HCT116 (cell line): ENCODE measurements at regions not wholly inside any gene's neighbourhood (a gene's known extent, or its start where the extent isn't known, plus 50 kb on each side); places are given as distances from the start of the nearest gene placed in this dataset.

Experiments used
- ATAC-seq: fragments of 200-7000 bp; cut with Tn5 transposase; 2 replicates; pipeline ENCODE4 v1.9.1; 2020; ENCODE audit warnings: mild to moderate bottlenecking, moderate library complexity
- BruUV-seq: library from RNA; stranded (reverse); fragments of 400-500 nt; replicated peaks from 2 replicates; lab custom pipeline; 2021; lab: Mats Ljungman, UMichigan
- CTCF ChIA-PET: fragments of 300-600 bp; sonication (Branson Sonifier 250); formaldehyde crosslinking; loops from one replicate; lab custom pipeline; 2021; ENCODE audit warnings: antibody characterized with exemption; lab: Charles Lee
- POLR2A ChIA-PET: fragments of 300-600, 350-600 bp; sonication (Branson Sonifier 250); formaldehyde crosslinking; loops from one replicate; lab custom pipeline; 2021; ENCODE audit warnings: antibody characterized with exemption; lab: Charles Lee
- RAD21 ChIA-PET, 2 experiments: fragments of 300-600 bp; sonication (Branson Sonifier 250); formaldehyde crosslinking; loops; one replicate each; lab custom pipeline; 2023; ENCODE audit warnings: low total read pairs in 2 of 2; ENCODE audit not compliant: uncharacterized antibody in 2 of 2, unreplicated experiment in 2 of 2, low non-redundant PET in 1 of 2; lab: Charles Lee
- DNase-seq: peaks from one replicate; pipeline ENCODE4 v3.0.0-alpha.2; 2010; ENCODE audit warnings: low read depth, low spot score
- H2AFZ ChIP-seq: fragments of 200-600 bp; shearing (Covaris generic), sonication (generic); 2 replicates; pipeline ENCODE4 v1.6.1; 2017; ENCODE audit warnings: low read depth, mixed run types, mixed read lengths, antibody characterized with exemption, low read length; ENCODE audit not compliant: poor library complexity, severe bottlenecking
- H3K27ac ChIP-seq: 2 replicates; pipeline ENCODE4 v1.5.1; 2012; ENCODE audit warnings: low read depth, low read length
- H3K27me3 ChIP-seq: fragments of 200-600 bp; sonication (generic); 2 replicates; pipeline ENCODE4 v1.6.1; 2016; ENCODE audit warnings: mixed run types, low read length, mixed read lengths; ENCODE audit not compliant: insufficient read depth
- H3K36me3 ChIP-seq, 2 experiments: fragments of 200-500 bp in 1 of 2; fragments of 200-600 bp in 1 of 2; sonication (Bioruptor generic) in 1 of 2; sonication (generic) in 1 of 2; 2 replicates each; pipeline versions ENCODE4 v1.5.1 to v1.6.1; 2014 to 2016; ENCODE audit warnings: low read length in 2 of 2, inconsistent platforms in 1 of 2, mixed read lengths in 1 of 2, mixed run types in 1 of 2; ENCODE audit not compliant: insufficient read depth in 2 of 2, control insufficient read depth in 1 of 2
- H3K4me1 ChIP-seq, 2 experiments: fragments of 200-600 bp in 1 of 2; sonication (generic) in 1 of 2; 2 replicates each; pipeline versions ENCODE4 v1.5.1 to v1.6.1; 2012 to 2017; ENCODE audit warnings: low read length in 2 of 2, inconsistent platforms in 1 of 2, mild to moderate bottlenecking in 1 of 2, mixed read lengths in 1 of 2, mixed run types in 1 of 2, moderate library complexity in 1 of 2; ENCODE audit not compliant: insufficient read depth in 2 of 2, control insufficient read depth in 1 of 2
- H3K4me2 ChIP-seq: fragments of 200-600 bp; sonication (generic); 2 replicates; pipeline ENCODE4 v1.6.1; 2017; ENCODE audit warnings: mixed run types, low read length, mixed read lengths
- H3K4me3 ChIP-seq, 2 experiments: fragments of 200-600 bp in 1 of 2; sonication (generic) in 1 of 2; replicated peaks in 1 of 2; 2 replicates each; pipeline ENCODE4 v1.5.1; 2011 to 2016; ENCODE audit warnings: low read length in 2 of 2, control low read depth in 1 of 2, low read depth in 1 of 2, mild to moderate bottlenecking in 1 of 2, mixed read lengths in 1 of 2, mixed run types in 1 of 2
- H3K79me2 ChIP-seq: fragments of 200-600 bp; sonication (generic); 2 replicates; pipeline ENCODE4 v1.6.1; 2017; ENCODE audit warnings: mild to moderate bottlenecking, mixed run types, low read length, moderate library complexity, mixed read lengths; ENCODE audit not compliant: insufficient read depth
- H3K9ac ChIP-seq: fragments of 200-600 bp; sonication (generic); 2 replicates; pipeline ENCODE4 v1.6.1; 2016; ENCODE audit warnings: low read length, mixed read lengths
- H3K9me2 ChIP-seq: fragments of 200-600 bp; sonication (generic), shearing (Covaris generic); 2 replicates; pipeline ENCODE4 v1.6.1; 2017; ENCODE audit warnings: mixed run types, mild to moderate bottlenecking, moderate library complexity; ENCODE audit not compliant: insufficient read depth
- H3K9me3 ChIP-seq, 2 experiments: fragments of 200-500 bp in 1 of 2; fragments of 200-600 bp in 1 of 2; sonication (Bioruptor generic) in 1 of 2; sonication (generic) in 1 of 2; 2 replicates each; pipeline ENCODE4 v1.6.1; 2014 to 2017; ENCODE audit warnings: low read length in 2 of 2, mixed read lengths in 2 of 2, inconsistent platforms in 1 of 2, low read depth in 1 of 2, mild to moderate bottlenecking in 1 of 2, mixed run types in 1 of 2, moderate library complexity in 1 of 2; ENCODE audit not compliant: control insufficient read depth in 1 of 2, insufficient read depth in 1 of 2
- H4K20me1 ChIP-seq: fragments of 200-600 bp; sonication (generic), shearing (Covaris generic); 2 replicates; pipeline ENCODE4 v1.6.1; 2017; ENCODE audit warnings: mixed run types, mild to moderate bottlenecking, moderate library complexity; ENCODE audit not compliant: insufficient read depth
- CBX3 ChIP-seq: IDR thresholded peaks from 2 replicates; pipeline ENCODE4 v1.6.1; 2012; ENCODE audit warnings: low read depth
- CEBPB ChIP-seq: IDR thresholded peaks from 2 replicates; pipeline ENCODE4 v1.6.1; 2012; ENCODE audit warnings: low read depth
- ELF1 ChIP-seq: IDR thresholded peaks from 2 replicates; pipeline ENCODE4 v1.6.1; 2012; ENCODE audit warnings: low read depth, borderline replicate concordance
- EZH2 ChIP-seq: fragments of 200-600 bp; sonication (generic); IDR thresholded peaks from 2 replicates; pipeline ENCODE4 v1.6.1; 2017; ENCODE audit warnings: antibody characterized with exemption, mixed run types
- EZH2phosphoT487 ChIP-seq: fragments of 200-600 bp; IDR thresholded peaks from 2 replicates; pipeline ENCODE4 v1.6.1; 2018; ENCODE audit warnings: antibody characterized with exemption, borderline replicate concordance
- JUND ChIP-seq: IDR thresholded peaks from 2 replicates; pipeline ENCODE4 v1.6.1; 2012
- POLR2AphosphoS5 ChIP-seq: IDR thresholded peaks from 2 replicates; pipeline ENCODE4 v1.6.1; 2011; ENCODE audit warnings: mild to moderate bottlenecking, low read depth, low read length, moderate library complexity
- RAD21 ChIP-seq: IDR thresholded peaks from 2 replicates; pipeline ENCODE4 v1.6.1; 2012; ENCODE audit warnings: low read depth, mild to moderate bottlenecking
- SIN3A ChIP-seq: IDR thresholded peaks from 2 replicates; pipeline ENCODE4 v1.6.1; 2012; ENCODE audit warnings: low read depth
- SRF ChIP-seq: IDR thresholded peaks from 2 replicates; pipeline ENCODE4 v1.6.1; 2012; ENCODE audit warnings: low read depth
- YY1 ChIP-seq: IDR thresholded peaks from 2 replicates; pipeline ENCODE4 v1.6.1; 2011; ENCODE audit warnings: low read length, low read depth, moderate library complexity, mild to moderate bottlenecking; ENCODE audit not compliant: insufficient replicate concordance; ENCODE audit errors: extremely low read depth
- ZFX ChIP-seq: fragments of 450-650 bp; IDR thresholded peaks from 2 replicates; pipeline ENCODE4 v1.6.1; 2017
- ZNF274 ChIP-seq: fragments of 200-500 bp; sonication (Bioruptor generic); IDR thresholded peaks from 2 replicates; pipeline ENCODE4 v1.6.1; 2014; ENCODE audit warnings: mild to moderate bottlenecking, low read depth, low read length, inconsistent platforms
- intact Hi-C: fragments of 100-400 bp; cut with micrococcal nuclease; formaldehyde crosslinking; loops from 2 replicates; pipeline ENCODE4 v1.10.0; 2022
- TF ChIP-seq, protein P1 (sequence below), 3 experiments: fragments of 200-600 bp in 1 of 3; sonication (generic) in 1 of 3; IDR thresholded peaks in 2 of 3; conservative IDR thresholded peaks in 1 of 3; 2 replicates each; pipeline ENCODE4 v1.5.1; 2012 to 2017; ENCODE audit warnings: low read depth in 2 of 3, low read length in 2 of 3, antibody characterized with exemption in 1 of 3, borderline replicate concordance in 1 of 3, control low read depth in 1 of 3, mild to moderate bottlenecking in 1 of 3, mixed read lengths in 1 of 3, mixed run types in 1 of 3, moderate library complexity in 1 of 3; ENCODE audit not compliant: insufficient read depth in 1 of 3
- TF ChIP-seq, protein P2 (sequence below): IDR thresholded peaks from 2 replicates; pipeline ENCODE4 v1.6.1; 2012
- TF ChIP-seq, protein P3 (sequence below): IDR thresholded peaks from 2 replicates; pipeline ENCODE4 v1.6.1; 2012; ENCODE audit warnings: low read depth
- TF ChIP-seq, protein P4 (sequence below): IDR thresholded peaks from 2 replicates; pipeline ENCODE4 v1.6.1; 2011; ENCODE audit warnings: mild to moderate bottlenecking, low read length, moderate library complexity; ENCODE audit not compliant: insufficient replicate concordance; ENCODE audit errors: extremely low read depth

DNA sequence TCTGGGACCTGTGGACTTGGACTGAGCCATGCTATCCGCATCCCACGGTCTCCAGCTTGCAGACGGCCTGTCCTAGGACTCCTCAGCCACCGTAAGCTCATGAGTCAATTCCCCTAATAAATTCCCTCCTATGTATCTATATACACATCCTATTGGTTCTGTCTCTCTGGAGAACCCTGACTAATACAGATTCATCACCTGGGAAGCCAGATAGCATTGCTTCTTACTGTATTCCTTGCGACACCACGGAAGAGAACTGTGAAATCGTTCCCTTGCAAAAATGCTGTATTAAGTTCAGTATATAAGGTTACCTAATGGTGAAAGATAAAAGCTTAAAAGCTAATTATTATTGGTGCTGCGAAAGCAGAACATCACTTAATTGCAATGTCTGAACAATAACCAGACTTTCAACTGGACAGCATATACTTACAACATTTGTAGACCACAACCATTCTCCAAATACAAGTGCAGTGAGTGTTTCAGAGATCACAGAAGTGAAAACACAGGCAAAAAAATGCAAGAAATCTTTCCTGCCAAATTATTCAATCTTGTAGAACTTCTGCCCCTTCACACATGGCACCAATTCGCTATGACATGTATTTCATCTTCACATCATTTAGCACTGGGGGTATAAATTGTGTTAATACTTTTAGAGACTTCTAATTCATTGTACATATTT is 352.9 kb downstream of the TXNL1 start:
- Histone ChIP-seq H3K27me3 (no peaks in the 10 kb centered on the region), H3K4me2 (no peak overlapping the region), H3K9ac (no peak overlapping the region), H4K20me1 (no peaks in the 10 kb centered on the region), H3K79me2 (no peaks in the 10 kb centered on the region), H3K27ac (no peak overlapping the region), H3K36me3 (no peaks in the 10 kb centered on the region)
- RAD21 ChIA-PET = no interaction called here
- ATAC-seq = no peak
- intact Hi-C loops = no loop called here
- TF ChIP-seq JUND (no peak), ELF1 (no peak), YY1 (no peak), RAD21 (no peak), EZH2phosphoT487 (no peak), SRF (no peak), CEBPB (no peak), SIN3A (no peak), ZNF274 (no peak), EZH2 (no peak), ZFX (no peak), CBX3 (no peak), POLR2AphosphoS5 (no peak)
- TF ChIP-seq, protein P1, sequence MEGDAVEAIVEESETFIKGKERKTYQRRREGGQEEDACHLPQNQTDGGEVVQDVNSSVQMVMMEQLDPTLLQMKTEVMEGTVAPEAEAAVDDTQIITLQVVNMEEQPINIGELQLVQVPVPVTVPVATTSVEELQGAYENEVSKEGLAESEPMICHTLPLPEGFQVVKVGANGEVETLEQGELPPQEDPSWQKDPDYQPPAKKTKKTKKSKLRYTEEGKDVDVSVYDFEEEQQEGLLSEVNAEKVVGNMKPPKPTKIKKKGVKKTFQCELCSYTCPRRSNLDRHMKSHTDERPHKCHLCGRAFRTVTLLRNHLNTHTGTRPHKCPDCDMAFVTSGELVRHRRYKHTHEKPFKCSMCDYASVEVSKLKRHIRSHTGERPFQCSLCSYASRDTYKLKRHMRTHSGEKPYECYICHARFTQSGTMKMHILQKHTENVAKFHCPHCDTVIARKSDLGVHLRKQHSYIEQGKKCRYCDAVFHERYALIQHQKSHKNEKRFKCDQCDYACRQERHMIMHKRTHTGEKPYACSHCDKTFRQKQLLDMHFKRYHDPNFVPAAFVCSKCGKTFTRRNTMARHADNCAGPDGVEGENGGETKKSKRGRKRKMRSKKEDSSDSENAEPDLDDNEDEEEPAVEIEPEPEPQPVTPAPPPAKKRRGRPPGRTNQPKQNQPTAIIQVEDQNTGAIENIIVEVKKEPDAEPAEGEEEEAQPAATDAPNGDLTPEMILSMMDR (IDR thresholded peaks at IDR 0.05 in 2 of 3, conservative IDR thresholded peaks at IDR 0.05 in 1 of 3; ENCODE audit: borderline replicate concordance in 1 of 3, insufficient read depth in 1 of 3, low read depth in 2 of 3, low read length in 2 of 3) = no peak
- TF ChIP-seq, protein P2, sequence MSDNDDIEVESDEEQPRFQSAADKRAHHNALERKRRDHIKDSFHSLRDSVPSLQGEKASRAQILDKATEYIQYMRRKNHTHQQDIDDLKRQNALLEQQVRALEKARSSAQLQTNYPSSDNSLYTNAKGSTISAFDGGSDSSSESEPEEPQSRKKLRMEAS = no peak
- TF ChIP-seq, protein P3, sequence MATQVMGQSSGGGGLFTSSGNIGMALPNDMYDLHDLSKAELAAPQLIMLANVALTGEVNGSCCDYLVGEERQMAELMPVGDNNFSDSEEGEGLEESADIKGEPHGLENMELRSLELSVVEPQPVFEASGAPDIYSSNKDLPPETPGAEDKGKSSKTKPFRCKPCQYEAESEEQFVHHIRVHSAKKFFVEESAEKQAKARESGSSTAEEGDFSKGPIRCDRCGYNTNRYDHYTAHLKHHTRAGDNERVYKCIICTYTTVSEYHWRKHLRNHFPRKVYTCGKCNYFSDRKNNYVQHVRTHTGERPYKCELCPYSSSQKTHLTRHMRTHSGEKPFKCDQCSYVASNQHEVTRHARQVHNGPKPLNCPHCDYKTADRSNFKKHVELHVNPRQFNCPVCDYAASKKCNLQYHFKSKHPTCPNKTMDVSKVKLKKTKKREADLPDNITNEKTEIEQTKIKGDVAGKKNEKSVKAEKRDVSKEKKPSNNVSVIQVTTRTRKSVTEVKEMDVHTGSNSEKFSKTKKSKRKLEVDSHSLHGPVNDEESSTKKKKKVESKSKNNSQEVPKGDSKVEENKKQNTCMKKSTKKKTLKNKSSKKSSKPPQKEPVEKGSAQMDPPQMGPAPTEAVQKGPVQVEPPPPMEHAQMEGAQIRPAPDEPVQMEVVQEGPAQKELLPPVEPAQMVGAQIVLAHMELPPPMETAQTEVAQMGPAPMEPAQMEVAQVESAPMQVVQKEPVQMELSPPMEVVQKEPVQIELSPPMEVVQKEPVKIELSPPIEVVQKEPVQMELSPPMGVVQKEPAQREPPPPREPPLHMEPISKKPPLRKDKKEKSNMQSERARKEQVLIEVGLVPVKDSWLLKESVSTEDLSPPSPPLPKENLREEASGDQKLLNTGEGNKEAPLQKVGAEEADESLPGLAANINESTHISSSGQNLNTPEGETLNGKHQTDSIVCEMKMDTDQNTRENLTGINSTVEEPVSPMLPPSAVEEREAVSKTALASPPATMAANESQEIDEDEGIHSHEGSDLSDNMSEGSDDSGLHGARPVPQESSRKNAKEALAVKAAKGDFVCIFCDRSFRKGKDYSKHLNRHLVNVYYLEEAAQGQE = no peak
- TF ChIP-seq, protein P4, sequence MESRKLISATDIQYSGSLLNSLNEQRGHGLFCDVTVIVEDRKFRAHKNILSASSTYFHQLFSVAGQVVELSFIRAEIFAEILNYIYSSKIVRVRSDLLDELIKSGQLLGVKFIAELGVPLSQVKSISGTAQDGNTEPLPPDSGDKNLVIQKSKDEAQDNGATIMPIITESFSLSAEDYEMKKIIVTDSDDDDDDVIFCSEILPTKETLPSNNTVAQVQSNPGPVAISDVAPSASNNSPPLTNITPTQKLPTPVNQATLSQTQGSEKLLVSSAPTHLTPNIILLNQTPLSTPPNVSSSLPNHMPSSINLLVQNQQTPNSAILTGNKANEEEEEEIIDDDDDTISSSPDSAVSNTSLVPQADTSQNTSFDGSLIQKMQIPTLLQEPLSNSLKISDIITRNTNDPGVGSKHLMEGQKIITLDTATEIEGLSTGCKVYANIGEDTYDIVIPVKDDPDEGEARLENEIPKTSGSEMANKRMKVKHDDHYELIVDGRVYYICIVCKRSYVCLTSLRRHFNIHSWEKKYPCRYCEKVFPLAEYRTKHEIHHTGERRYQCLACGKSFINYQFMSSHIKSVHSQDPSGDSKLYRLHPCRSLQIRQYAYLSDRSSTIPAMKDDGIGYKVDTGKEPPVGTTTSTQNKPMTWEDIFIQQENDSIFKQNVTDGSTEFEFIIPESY = no peak
- TF ChIP-seq, all 23 proteins: peak for 0
- no peak overlapping the region for H2AFZ ChIP-seq
- BruUV-seq = no TSS peak
- ChIA-PET CTCF (no interaction called here), POLR2A (no interaction called here)
- no peaks in the 10 kb centered on the region for H3K4me1 ChIP-seq
- no peaks in the 10 kb centered on the region for H3K9me2 ChIP-seq
- H3K9me3 ChIP-seq = peaks cover 3 to 7% of the 10 kb centered on the region in 2 experiments; a peak in 2 of 4 replicates
- DNase-seq = no peak
- no peak overlapping the region for H3K4me3 ChIP-seq
